Tibial nerve (tissue), 4 donors: ENCODE measurements at regions not wholly inside any gene's neighbourhood (a gene's known extent, or its start where the extent isn't known, plus 50 kb on each side); places are given as distances from the start of the nearest gene placed in this dataset.
"Not testable (repeated sequence)": the region's sequence is repeated elsewhere in the genome, so short reads cannot be mapped to it uniquely, and the experiment has no call there.

ENCODE experiments used
- CTCF ChIP-seq, 5 experiments: fragments of 200-600 bp in 3 of 5; fragments of 450-650 bp in 2 of 5; sonication (generic) in 3 of 5; IDR thresholded peaks; one replicate each; pipeline ENCODE4 v1.5.1; 2016 to 2019; ENCODE audit warnings: antibody characterized with exemption in 5 of 5, mild to moderate bottlenecking in 3 of 5, moderate library complexity in 2 of 5
- EP300 ChIP-seq, 2 donors: sonication (generic); formaldehyde crosslinking; IDR thresholded peaks; one replicate each; pipeline ENCODE4 v1.6.1; 2017; ENCODE audit warnings: antibody characterized with exemption in 2 of 2, mild to moderate bottlenecking in 1 of 2
- POLR2A ChIP-seq, 2 donors: fragments of 450-650 bp; IDR thresholded peaks; one replicate each; pipeline ENCODE4 v1.6.1; 2017; ENCODE audit warnings: antibody characterized with exemption in 2 of 2, mild to moderate bottlenecking in 2 of 2, moderate library complexity in 2 of 2

DNA sequence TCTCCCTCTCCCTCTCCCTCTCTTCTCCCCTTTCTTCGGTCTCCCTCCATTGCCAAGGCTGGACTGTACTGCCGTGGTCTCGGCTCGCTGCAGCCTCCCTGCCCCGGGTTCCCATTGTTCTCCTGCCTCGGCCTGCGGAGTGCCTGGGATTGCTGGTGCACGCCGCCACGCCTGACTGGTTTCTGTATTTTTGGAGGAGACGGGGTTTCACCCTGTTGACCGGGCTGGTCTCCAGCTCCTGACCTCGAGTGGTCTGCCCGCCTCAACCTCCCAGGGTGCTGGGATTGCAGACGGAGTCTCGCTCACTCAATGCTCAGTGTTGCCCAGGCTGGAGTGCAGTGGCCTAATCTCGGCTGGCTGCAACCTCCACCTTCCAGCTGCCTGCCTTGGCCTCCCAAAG lies 59.0 kb upstream of the PARP8 start:
- not testable (repeated sequence) for TF ChIP-seq CTCF, POLR2A, EP300 (IDR thresholded peaks at IDR 0.05)
